K562 (cell line): ENCODE measurements at regions not wholly inside any gene's neighbourhood (a gene's known extent, or its start where the extent isn't known, plus 50 kb on each side); places are given as distances from the start of the nearest gene placed in this dataset.

ENCODE experiments used
- EGR1 ChIP-seq: fragments of 450-650 bp; conservative IDR thresholded peaks from 2 replicates; pipeline ENCODE4 v1.6.1; 2017; ENCODE audit warnings: mild to moderate bottlenecking
- KLF10 ChIP-seq: fragments of 250-450 bp; sonication (Bioruptor Pico); IDR thresholded peaks from 2 replicates; pipeline ENCODE4 v1.6.1; 2021; ENCODE audit warnings: matching md5 sums
- MAFK ChIP-seq: IDR thresholded peaks from 2 replicates; pipeline ENCODE4 v1.6.1; 2011; ENCODE audit warnings: low read length, improper control_type of control experiment
- NCOA6 ChIP-seq: fragments of 450-650 bp; IDR thresholded peaks from 2 replicates; pipeline ENCODE4 v1.6.1; 2017; ENCODE audit warnings: mild to moderate bottlenecking
- NFRKB ChIP-seq: fragments of 450-650 bp; IDR thresholded peaks from 2 replicates; pipeline ENCODE4 v1.6.1; 2016; ENCODE audit warnings: low read depth
- TF ChIP-seq, protein P1 (sequence below), 2 experiments: fragments of 150-350 bp in 1 of 2; IDR thresholded peaks; 2 replicates each; pipeline ENCODE4 v1.6.1; 2012 to 2016; ENCODE audit warnings: low read depth in 2 of 2, low read length in 2 of 2, mild to moderate bottlenecking in 1 of 2, moderate library complexity in 1 of 2
- TF ChIP-seq, protein P2 (sequence below), 2 experiments: IDR thresholded peaks in 1 of 2; conservative IDR thresholded peaks in 1 of 2; 2 replicates each; pipeline ENCODE4 v1.6.1; 2016; ENCODE audit warnings: low read depth in 2 of 2, mild to moderate bottlenecking in 1 of 2, missing compliant biosample characterization in 1 of 2, missing genetic modification characterization in 1 of 2, moderate library complexity in 1 of 2

DNA sequence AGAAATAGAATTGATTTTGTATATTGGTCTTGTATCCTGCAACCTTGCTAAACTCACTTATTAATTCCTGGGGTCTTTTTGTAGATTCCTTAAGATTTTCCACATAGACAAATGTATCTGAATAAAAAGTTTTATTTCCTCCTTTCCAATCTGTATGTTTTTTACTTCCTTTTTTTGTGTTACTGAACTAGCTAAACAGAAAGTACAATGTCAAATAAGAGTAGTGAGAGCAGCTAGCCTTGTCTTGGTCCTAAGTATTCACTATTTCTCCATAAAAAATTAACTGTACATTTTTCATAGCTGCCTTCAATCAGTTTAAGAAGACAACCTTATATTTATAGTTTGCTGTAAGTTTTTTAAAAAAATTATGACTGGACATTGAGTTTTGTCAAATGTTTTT lies 74.9 kb downstream of the FASLG start (continued):
- no peak for TF ChIP-seq KLF10 (CRISPR knock-in tag)
- TF ChIP-seq NFRKB = no peak
- no peak for TF ChIP-seq NCOA6
- no peak for TF ChIP-seq EGR1
- TF ChIP-seq, protein P1, sequence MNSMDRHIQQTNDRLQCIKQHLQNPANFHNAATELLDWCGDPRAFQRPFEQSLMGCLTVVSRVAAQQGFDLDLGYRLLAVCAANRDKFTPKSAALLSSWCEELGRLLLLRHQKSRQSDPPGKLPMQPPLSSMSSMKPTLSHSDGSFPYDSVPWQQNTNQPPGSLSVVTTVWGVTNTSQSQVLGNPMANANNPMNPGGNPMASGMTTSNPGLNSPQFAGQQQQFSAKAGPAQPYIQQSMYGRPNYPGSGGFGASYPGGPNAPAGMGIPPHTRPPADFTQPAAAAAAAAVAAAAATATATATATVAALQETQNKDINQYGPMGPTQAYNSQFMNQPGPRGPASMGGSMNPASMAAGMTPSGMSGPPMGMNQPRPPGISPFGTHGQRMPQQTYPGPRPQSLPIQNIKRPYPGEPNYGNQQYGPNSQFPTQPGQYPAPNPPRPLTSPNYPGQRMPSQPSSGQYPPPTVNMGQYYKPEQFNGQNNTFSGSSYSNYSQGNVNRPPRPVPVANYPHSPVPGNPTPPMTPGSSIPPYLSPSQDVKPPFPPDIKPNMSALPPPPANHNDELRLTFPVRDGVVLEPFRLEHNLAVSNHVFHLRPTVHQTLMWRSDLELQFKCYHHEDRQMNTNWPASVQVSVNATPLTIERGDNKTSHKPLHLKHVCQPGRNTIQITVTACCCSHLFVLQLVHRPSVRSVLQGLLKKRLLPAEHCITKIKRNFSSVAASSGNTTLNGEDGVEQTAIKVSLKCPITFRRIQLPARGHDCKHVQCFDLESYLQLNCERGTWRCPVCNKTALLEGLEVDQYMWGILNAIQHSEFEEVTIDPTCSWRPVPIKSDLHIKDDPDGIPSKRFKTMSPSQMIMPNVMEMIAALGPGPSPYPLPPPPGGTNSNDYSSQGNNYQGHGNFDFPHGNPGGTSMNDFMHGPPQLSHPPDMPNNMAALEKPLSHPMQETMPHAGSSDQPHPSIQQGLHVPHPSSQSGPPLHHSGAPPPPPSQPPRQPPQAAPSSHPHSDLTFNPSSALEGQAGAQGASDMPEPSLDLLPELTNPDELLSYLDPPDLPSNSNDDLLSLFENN (IDR thresholded peaks at IDR 0.05; ENCODE audit: low read depth in 2 of 2, low read length in 2 of 2) = no peak
- TF ChIP-seq, protein P2, sequence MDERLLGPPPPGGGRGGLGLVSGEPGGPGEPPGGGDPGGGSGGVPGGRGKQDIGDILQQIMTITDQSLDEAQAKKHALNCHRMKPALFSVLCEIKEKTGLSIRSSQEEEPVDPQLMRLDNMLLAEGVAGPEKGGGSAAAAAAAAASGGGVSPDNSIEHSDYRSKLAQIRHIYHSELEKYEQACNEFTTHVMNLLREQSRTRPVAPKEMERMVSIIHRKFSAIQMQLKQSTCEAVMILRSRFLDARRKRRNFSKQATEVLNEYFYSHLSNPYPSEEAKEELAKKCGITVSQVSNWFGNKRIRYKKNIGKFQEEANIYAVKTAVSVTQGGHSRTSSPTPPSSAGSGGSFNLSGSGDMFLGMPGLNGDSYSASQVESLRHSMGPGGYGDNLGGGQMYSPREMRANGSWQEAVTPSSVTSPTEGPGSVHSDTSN (CRISPR knock-in tag; IDR thresholded peaks at IDR 0.05; ENCODE audit: low read depth) = no peak
- TF ChIP-seq, protein P2 (tag; conservative IDR thresholded peaks at IDR 0.05; ENCODE audit: low read depth) = no peak
- TF ChIP-seq MAFK = no peak
